OCI-LY3 (cell line): ENCODE measurements at regions not wholly inside any gene's neighbourhood (a gene's known extent, or its start where the extent isn't known, plus 50 kb on each side); places are given as distances from the start of the nearest gene placed in this dataset.

Experiments used
- EZH2phosphoT487 ChIP-seq: fragments of 200-600 bp; shearing (Covaris generic); IDR thresholded peaks from 2 replicates; pipeline ENCODE4 v1.6.1; 2018; ENCODE audit warnings: antibody characterized with exemption, mixed run types, low read depth
- TF ChIP-seq, protein P1 (sequence below): fragments of 200-600, 300-600 bp; sonication (generic); IDR thresholded peaks from 2 replicates; pipeline ENCODE4 v1.5.1; 2014; ENCODE audit warnings: antibody characterized with exemption, low read length, low read depth

DNA sequence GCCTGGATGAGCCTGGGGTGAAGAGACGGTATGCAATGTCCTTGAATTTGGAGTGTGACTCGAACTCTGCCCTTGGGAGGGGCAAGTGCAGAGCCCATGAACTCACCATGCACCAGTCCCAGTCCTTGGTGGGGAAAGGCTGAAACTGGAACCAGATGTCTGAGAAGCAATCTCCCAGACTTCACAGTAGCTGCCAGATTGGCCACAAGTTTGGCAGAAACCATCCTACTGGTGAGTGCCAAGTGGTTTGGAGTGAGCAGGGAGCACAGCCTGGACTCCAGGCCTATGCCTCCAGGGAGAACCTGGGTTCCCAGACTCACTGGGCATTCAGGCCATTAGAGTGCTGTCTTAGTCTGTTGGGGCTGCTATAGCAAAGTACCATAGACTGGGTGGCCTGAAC, 99.6 kb upstream of the LYZL1 start:
- TF ChIP-seq, protein P1, sequence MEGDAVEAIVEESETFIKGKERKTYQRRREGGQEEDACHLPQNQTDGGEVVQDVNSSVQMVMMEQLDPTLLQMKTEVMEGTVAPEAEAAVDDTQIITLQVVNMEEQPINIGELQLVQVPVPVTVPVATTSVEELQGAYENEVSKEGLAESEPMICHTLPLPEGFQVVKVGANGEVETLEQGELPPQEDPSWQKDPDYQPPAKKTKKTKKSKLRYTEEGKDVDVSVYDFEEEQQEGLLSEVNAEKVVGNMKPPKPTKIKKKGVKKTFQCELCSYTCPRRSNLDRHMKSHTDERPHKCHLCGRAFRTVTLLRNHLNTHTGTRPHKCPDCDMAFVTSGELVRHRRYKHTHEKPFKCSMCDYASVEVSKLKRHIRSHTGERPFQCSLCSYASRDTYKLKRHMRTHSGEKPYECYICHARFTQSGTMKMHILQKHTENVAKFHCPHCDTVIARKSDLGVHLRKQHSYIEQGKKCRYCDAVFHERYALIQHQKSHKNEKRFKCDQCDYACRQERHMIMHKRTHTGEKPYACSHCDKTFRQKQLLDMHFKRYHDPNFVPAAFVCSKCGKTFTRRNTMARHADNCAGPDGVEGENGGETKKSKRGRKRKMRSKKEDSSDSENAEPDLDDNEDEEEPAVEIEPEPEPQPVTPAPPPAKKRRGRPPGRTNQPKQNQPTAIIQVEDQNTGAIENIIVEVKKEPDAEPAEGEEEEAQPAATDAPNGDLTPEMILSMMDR = no peak
- no peak for TF ChIP-seq EZH2phosphoT487
